ENCODE measurements at regions not wholly inside any gene's neighbourhood (a gene's known extent, or its start where the extent isn't known, plus 50 kb on each side); places are given as distances from the start of the nearest gene placed in this dataset.

DNA sequence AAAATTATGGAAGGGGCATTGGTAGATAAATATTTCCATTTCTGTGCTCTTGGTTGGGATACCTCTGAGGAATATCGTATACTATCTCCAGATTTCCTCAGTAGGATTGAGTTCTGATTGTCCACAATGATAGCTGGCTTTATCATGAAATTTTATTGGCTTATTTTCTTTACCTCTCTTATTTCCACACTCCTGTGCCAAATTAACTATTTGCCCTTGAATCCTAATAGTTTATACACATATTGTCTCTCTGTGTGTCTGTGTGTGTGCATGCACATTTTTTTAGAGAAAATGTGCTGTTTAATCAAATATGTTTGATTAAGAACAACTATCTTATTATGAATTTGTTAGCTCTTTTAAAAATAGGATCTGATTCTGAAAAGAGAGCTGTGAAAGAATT, 271.6 kb downstream of the DTHD1 start:
- Histone ChIP-seq H3K27ac (ENCODE audit: insufficient read depth, low read depth, low read length) (no peak overlapping the region), H2AFZ (ENCODE audit: low read depth, low read length) (no peak overlapping the region), H3K9me1 (replicated peaks; ENCODE audit: control insufficient read depth, extremely low read depth, insufficient read depth, low read length) (no peaks in the 10 kb centered on the region), H3K79me2 (ENCODE audit: control insufficient read depth, insufficient read depth, low read length) (no peaks in the 10 kb centered on the region), H3K9ac (replicated peaks; ENCODE audit: extremely low read depth, insufficient read depth, low read length) (no peak overlapping the region), H4K20me1 (replicated peaks; ENCODE audit: control insufficient read depth, extremely low read depth, insufficient read depth, low read length) (no peaks in the 10 kb centered on the region), H3K9me3 (replicated peaks; ENCODE audit: control insufficient read depth, insufficient read depth, low read length) (no peaks in the 10 kb centered on the region), H3K4me3 (replicated peaks in 1 of 3; ENCODE audit: insufficient read depth in 1 of 3, low read depth in 1 of 3, low read length in 3 of 3) (no peak overlapping the region), H3K4me1 (ENCODE audit: control insufficient read depth, extremely low read depth, insufficient read depth, low read length) (no peaks in the 10 kb centered on the region), H3K36me3 (ENCODE audit: control insufficient read depth in 2 of 2, extremely low read depth in 1 of 2, insufficient read depth in 2 of 2, low read length in 2 of 2) (no peaks in the 10 kb centered on the region), H3K4me2 (ENCODE audit: insufficient read depth, low read length) (no peak overlapping the region), H3K27me3 (ENCODE audit: control insufficient read depth in 2 of 2, insufficient read depth in 2 of 2, low read length in 2 of 2) (no peaks in the 10 kb centered on the region)
- no peak for FAIRE-seq
- intact Hi-C loops (cut with micrococcal nuclease) = no loop called here
- no peak for DNase-seq (ENCODE audit: low read depth, low spot score)
- dilution Hi-C loops (cut with MboI; ENCODE audit: extremely low pct_ligation_motif_present, low sequenced_read_pairs) = no loop called here
- no peak for TF ChIP-seq EZH2 (IDR thresholded peaks at IDR 0.05; ENCODE audit: borderline replicate concordance, low read depth, low read length, severe bottlenecking)
- TF ChIP-seq, protein P1, sequence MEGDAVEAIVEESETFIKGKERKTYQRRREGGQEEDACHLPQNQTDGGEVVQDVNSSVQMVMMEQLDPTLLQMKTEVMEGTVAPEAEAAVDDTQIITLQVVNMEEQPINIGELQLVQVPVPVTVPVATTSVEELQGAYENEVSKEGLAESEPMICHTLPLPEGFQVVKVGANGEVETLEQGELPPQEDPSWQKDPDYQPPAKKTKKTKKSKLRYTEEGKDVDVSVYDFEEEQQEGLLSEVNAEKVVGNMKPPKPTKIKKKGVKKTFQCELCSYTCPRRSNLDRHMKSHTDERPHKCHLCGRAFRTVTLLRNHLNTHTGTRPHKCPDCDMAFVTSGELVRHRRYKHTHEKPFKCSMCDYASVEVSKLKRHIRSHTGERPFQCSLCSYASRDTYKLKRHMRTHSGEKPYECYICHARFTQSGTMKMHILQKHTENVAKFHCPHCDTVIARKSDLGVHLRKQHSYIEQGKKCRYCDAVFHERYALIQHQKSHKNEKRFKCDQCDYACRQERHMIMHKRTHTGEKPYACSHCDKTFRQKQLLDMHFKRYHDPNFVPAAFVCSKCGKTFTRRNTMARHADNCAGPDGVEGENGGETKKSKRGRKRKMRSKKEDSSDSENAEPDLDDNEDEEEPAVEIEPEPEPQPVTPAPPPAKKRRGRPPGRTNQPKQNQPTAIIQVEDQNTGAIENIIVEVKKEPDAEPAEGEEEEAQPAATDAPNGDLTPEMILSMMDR (IDR thresholded peaks at IDR 0.05; ENCODE audit: extremely low read depth in 1 of 2, insufficient read depth in 1 of 2, low read depth in 1 of 2, low read length in 2 of 2) = no peak
- TF ChIP-seq GATA2 (IDR thresholded peaks at IDR 0.05; ENCODE audit: insufficient read depth, insufficient read length, low read depth, low read length) = no peak
- TF ChIP-seq FOS (IDR thresholded peaks at IDR 0.05; ENCODE audit: borderline replicate concordance, insufficient read depth, low read length) = no peak
- TF ChIP-seq JUN (IDR thresholded peaks at IDR 0.05; ENCODE audit: borderline replicate concordance, insufficient read depth, insufficient read length, low read depth) = no peak
- TF ChIP-seq POLR2A (IDR thresholded peaks at IDR 0.05; ENCODE audit: low read depth, low read length) = no peak
- TF ChIP-seq, protein P2, sequence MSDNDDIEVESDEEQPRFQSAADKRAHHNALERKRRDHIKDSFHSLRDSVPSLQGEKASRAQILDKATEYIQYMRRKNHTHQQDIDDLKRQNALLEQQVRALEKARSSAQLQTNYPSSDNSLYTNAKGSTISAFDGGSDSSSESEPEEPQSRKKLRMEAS (IDR thresholded peaks at IDR 0.05; ENCODE audit: insufficient read depth, insufficient read length) = no peak
- no peak for TF ChIP-seq MYC (IDR thresholded peaks at IDR 0.05; ENCODE audit: low read depth, low read length)
- TF ChIP-seq POLR2AphosphoS5 (IDR thresholded peaks at IDR 0.05; ENCODE audit: insufficient read depth, low read depth, low read length) = no peak
- BruUV-seq (replicated peaks) = no TSS peak
- POLR2A ChIA-PET = no interaction called here
- CTCF ChIA-PET = no interaction called here
